ENCODE measurements at regions not wholly inside any gene's neighbourhood (a gene's known extent, or its start where the extent isn't known, plus 50 kb on each side); places are given as distances from the start of the nearest gene placed in this dataset.

DNA sequence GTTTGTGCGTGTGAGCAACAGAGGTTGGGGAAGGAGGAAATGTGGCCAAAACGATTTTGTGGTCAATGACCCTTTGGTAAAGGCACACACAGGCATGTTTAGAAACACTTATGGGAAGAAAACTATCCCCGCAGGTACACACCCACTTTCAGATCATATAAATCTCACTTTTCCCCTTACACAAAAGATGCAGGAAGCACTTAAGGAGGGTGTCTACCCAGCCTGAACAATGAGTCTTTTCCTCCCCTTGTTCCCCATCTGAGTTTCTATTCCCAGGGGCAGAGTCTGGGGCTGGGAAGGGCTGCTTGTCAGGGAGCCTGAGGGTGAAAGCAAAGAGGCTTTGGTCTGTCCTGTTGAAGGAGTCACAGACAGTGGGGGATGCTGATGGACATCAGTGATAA, 193.2 kb upstream of the SALL4 start:
- TF ChIP-seq CTCF (IDR thresholded peaks at IDR 0.05 in 4 of 5, conservative IDR thresholded peaks at IDR 0.05 in 1 of 5), result no peak
- TF ChIP-seq POLR2A (IDR thresholded peaks at IDR 0.05), result no peak
